Adrenal gland (tissue), 9 donors: ENCODE measurements at regions not wholly inside any gene's neighbourhood (a gene's known extent, or its start where the extent isn't known, plus 50 kb on each side); places are given as distances from the start of the nearest gene placed in this dataset.
A peak's percentile ranks its signal among the peaks of the same experiment; 100 is the strongest.

ENCODE experiments used
- DNase-seq, 7 donors: peaks; one replicate each; pipeline ENCODE4 v3.0.0-alpha.2; 2019 to 2020
- H3K27ac ChIP-seq, 5 donors: fragments of 200-600 bp; sonication (generic) in 4 of 5; 1 replicate in 3 of 5; 2 replicates in 2 of 5; pipeline versions ENCODE4 v1.5.1 to v1.8.0; 2016 to 2020; ENCODE audit warnings: mild to moderate bottlenecking in 1 of 5
- H3K27me3 ChIP-seq: fragments of 200-600 bp; 2 replicates; pipeline ENCODE4 v1.8.0; 2021
- H3K36me3 ChIP-seq, 2 donors: fragments of 200-600 bp; replicated peaks in 1 of 2; 1 replicate in 1 of 2; 2 replicates in 1 of 2; pipeline versions ENCODE4 v1.5.1 to v1.8.0; 2018 to 2022
- H3K4me1 ChIP-seq, 2 donors: fragments of 200-600 bp; replicated peaks in 1 of 2; 1 replicate in 1 of 2; 2 replicates in 1 of 2; pipeline versions ENCODE4 v1.5.1 to v1.8.0; 2018 to 2021
- H3K4me3 ChIP-seq, 4 donors: fragments of 200-600 bp; sonication (generic) in 3 of 4; one replicate each; pipeline ENCODE4 v1.5.1; 2016 to 2018
- H3K9me3 ChIP-seq, 3 donors: fragments of 200-600 bp; sonication (generic) in 1 of 3; replicated peaks in 1 of 3; 1 replicate in 2 of 3; 2 replicates in 1 of 3; pipeline versions ENCODE4 v1.5.1 to v1.8.0; 2016 to 2021
- CTCF ChIP-seq, 6 experiments: fragments of 450-650 bp in 4 of 6; fragments of 200-600 bp in 2 of 6; sonication (generic) in 1 of 6; IDR thresholded peaks; 1 replicate in 5 of 6; 2 replicates in 1 of 6; pipeline versions ENCODE4 v1.5.1 to v1.8.0; 2016 to 2021; ENCODE audit warnings: antibody characterized with exemption in 6 of 6, mild to moderate bottlenecking in 2 of 6, moderate library complexity in 1 of 6
- POLR2A ChIP-seq, 2 donors: fragments of 450-650 bp; IDR thresholded peaks; one replicate each; pipeline ENCODE4 v1.6.1; 2017; ENCODE audit warnings: antibody characterized with exemption in 2 of 2, mild to moderate bottlenecking in 2 of 2, moderate library complexity in 1 of 2
- WGBS, 4 donors: extraction: QIAGEN DNeasy Blood & Tissue Kit in 2 of 4; methylation state at CpG; one replicate each; pipeline versions ENCODE4 v1.1.5 to v1.1.7; 2013 to 2017; 5-methylcytosine and 5-hydroxymethylcytosine counted together
- intact Hi-C, 2 donors: fragments of 100-400 bp; cut with DNase I; formaldehyde crosslinking; loops; one replicate each; pipeline versions ENCODE4 v1.14.1 to v1.15.0; 2022 to 2023
- donor health status: healthy with polysubstance abuse.
- donor health status: Bipolar disorder and iron deficiency.
- donor health status: DM: yes; HTN: yes; CAD: no.
- donor health status: DM: no; HTN: no; CAD: no.
- donor health status: DM: no; HTN: no; CAD: no.

- no peak for DNase-seq
- intact Hi-C loops, result no loop called here
- no peaks in the 10 kb centered on the region for H3K4me1 ChIP-seq
- no peaks in the 10 kb centered on the region for H3K27me3 ChIP-seq
- 63 to 88% (median 85%) methylated on average over 1 of the region's 1 CpG for WGBS, 4 donors
- no peaks in the 10 kb centered on the region for H3K36me3 ChIP-seq
- no peak overlapping the region for H3K27ac ChIP-seq
- TF ChIP-seq CTCF (IDR thresholded peaks at IDR 0.05) (no peak), POLR2A (IDR thresholded peaks at IDR 0.05) (no peak)
- no peaks in the 10 kb centered on the region for H3K9me3 ChIP-seq
- H3K4me3 ChIP-seq, result no peak overlapping the region
These were observed 192.2 kb upstream of the CDKN2B start for GRCh38 chr9:22201256-22201655.

- DNase-seq, result peak in 1 of 7 donors; percentile 3
- intact Hi-C loops, result no loop called here
- H3K4me3 ChIP-seq, result no peak overlapping the region
- H3K9me3 ChIP-seq, result no peaks in the 10 kb centered on the region
- no peak overlapping the region for H3K27ac ChIP-seq
- WGBS, 4 donors, result 48 to 50% (median 49%) methylated on average over 8 of the region's 8 CpGs
- no peak for TF ChIP-seq POLR2A (IDR thresholded peaks at IDR 0.05)
- TF ChIP-seq CTCF (IDR thresholded peaks at IDR 0.05), result no peak
- no peaks in the 10 kb centered on the region for H3K4me1 ChIP-seq
- H3K27me3 ChIP-seq, result no peaks in the 10 kb centered on the region
- no peaks in the 10 kb centered on the region for H3K36me3 ChIP-seq
These were observed 194.4 kb upstream of the CDKN2B start for GRCh38 chr9:22203371-22204138.

- intact Hi-C loops, result no loop called here
- no peak for DNase-seq
- Histone ChIP-seq H3K9me3 (no peaks in the 10 kb centered on the region), H3K27ac (no peak overlapping the region), H3K4me1 (no peaks in the 10 kb centered on the region), H3K4me3 (no peak overlapping the region), H3K36me3 (no peaks in the 10 kb centered on the region), H3K27me3 (no peaks in the 10 kb centered on the region)
- TF ChIP-seq CTCF (IDR thresholded peaks at IDR 0.05) (no peak), POLR2A (IDR thresholded peaks at IDR 0.05) (no peak)
- 89 to 96% (median 92%) methylated on average over 2 of the region's 2 CpGs for WGBS, 4 donors
These were observed 195.1 kb upstream of the CDKN2B start for GRCh38 chr9:22204240-22204639.

GRCh38 chr9:22206833-22207232 is 197.7 kb upstream of the CDKN2B start:
- WGBS, 4 donors, result 60 to 76% (median 66%) methylated on average over 5 of the region's 5 CpGs
- no peaks in the 10 kb centered on the region for H3K9me3 ChIP-seq
- H3K36me3 ChIP-seq, result no peaks in the 10 kb centered on the region
- DNase-seq, result no peak
- no peak overlapping the region for H3K27ac ChIP-seq
- H3K4me3 ChIP-seq, result no peak overlapping the region
- no peak for TF ChIP-seq POLR2A (IDR thresholded peaks at IDR 0.05)
- no peak for TF ChIP-seq CTCF (IDR thresholded peaks at IDR 0.05)
- no peaks in the 10 kb centered on the region for H3K27me3 ChIP-seq
- intact Hi-C loops, result no loop called here
- peaks cover 0 to 3% of the 10 kb centered on the region in 2 donors for H3K4me1 ChIP-seq
